IMR-90 (cell line): ENCODE measurements at regions not wholly inside any gene's neighbourhood (a gene's known extent, or its start where the extent isn't known, plus 50 kb on each side); places are given as distances from the start of the nearest gene placed in this dataset.

Source experiments
- ATAC-seq: fragments of 200-7000 bp; cut with Tn5 transposase; 2 replicates; pipeline ENCODE4 v1.9.1; 2020; ENCODE audit warnings: low read depth, mild to moderate bottlenecking, moderate library complexity
- BruUV-seq: library from RNA; stranded (reverse); fragments of 400-500 nt; replicated peaks from 2 replicates; lab custom pipeline; 2021; lab: Mats Ljungman, UMichigan
- CTCF ChIA-PET: fragments of 300-600 bp; formaldehyde crosslinking; extraction: SDS; loops from one replicate; lab custom pipeline; 2021; ENCODE audit warnings: antibody characterized with exemption; lab: Yijun Ruan, JAX
- POLR2A ChIA-PET: fragments of 300-600 bp; sonication (Branson Sonifier 250); formaldehyde crosslinking; loops from one replicate; lab custom pipeline; 2022; ENCODE audit warnings: antibody characterized with exemption; ENCODE audit not compliant: unreplicated experiment; lab: Charles Lee
- DNase-seq: peaks from one replicate; pipeline ENCODE4 v3.0.0; 2013
- H2AFZ ChIP-seq: replicated peaks from 2 replicates; pipeline ENCODE3; 2013; ENCODE audit warnings: low read length, mild to moderate bottlenecking; ENCODE audit not compliant: poor library complexity
- H2AK5ac ChIP-seq: 2 replicates; pipeline ENCODE4 v1.6.1; 2013; ENCODE audit warnings: low read depth, low read length, inconsistent platforms
- H2AK9ac ChIP-seq: replicated peaks from 2 replicates; pipeline ENCODE3; 2013; ENCODE audit warnings: mild to moderate bottlenecking, low read depth, low read length, moderate library complexity; ENCODE audit not compliant: poor library complexity
- H2BK120ac ChIP-seq: 2 replicates; pipeline ENCODE4 v1.6.1; 2013; ENCODE audit warnings: low read depth, low read length, inconsistent platforms
- H2BK15ac ChIP-seq: 3 replicates; pipeline ENCODE4 v1.6.1; 2013; ENCODE audit warnings: low read depth, low read length, inconsistent platforms
- H2BK20ac ChIP-seq: 2 replicates; pipeline ENCODE4 v1.6.1; 2013; ENCODE audit warnings: low read depth, mild to moderate bottlenecking, inconsistent platforms, low read length, moderate library complexity
- H2BK5ac ChIP-seq: 2 replicates; pipeline ENCODE4 v1.6.1; 2013; ENCODE audit warnings: mild to moderate bottlenecking, low read depth, low read length, inconsistent platforms; ENCODE audit not compliant: poor library complexity, severe bottlenecking
- H3K14ac ChIP-seq: replicated peaks from 2 replicates; pipeline ENCODE4 v1.6.1; 2013; ENCODE audit warnings: low read depth, low read length, inconsistent platforms
- H3K18ac ChIP-seq: 2 replicates; pipeline ENCODE4 v1.6.1; 2013; ENCODE audit warnings: low read depth, low read length, control low read depth
- H3K23ac ChIP-seq: 2 replicates; pipeline ENCODE4 v1.6.1; 2013; ENCODE audit warnings: low read depth, low read length, inconsistent platforms
- H3K27ac ChIP-seq: 2 replicates; pipeline ENCODE4 v1.5.1; 2013; ENCODE audit warnings: mild to moderate bottlenecking, control low read depth, low read length; ENCODE audit not compliant: insufficient read depth
- H3K27me3 ChIP-seq: 2 replicates; pipeline ENCODE4 v1.6.1; 2013; ENCODE audit warnings: low read length; ENCODE audit not compliant: control insufficient read depth, insufficient read depth
- H3K36me3 ChIP-seq: 2 replicates; pipeline ENCODE4 v1.6.1; 2013; ENCODE audit warnings: low read length, mixed read lengths; ENCODE audit not compliant: control insufficient read depth, insufficient read depth
- H3K4ac ChIP-seq: 2 replicates; pipeline ENCODE4 v1.6.1; 2013; ENCODE audit warnings: low read depth, low read length, inconsistent platforms
- H3K4me1 ChIP-seq: 2 replicates; pipeline ENCODE4 v1.6.1; 2013; ENCODE audit warnings: low read length, mixed read lengths; ENCODE audit not compliant: control insufficient read depth, insufficient read depth
- H3K4me2 ChIP-seq: 2 replicates; pipeline ENCODE4 v1.6.1; 2013; ENCODE audit warnings: low read depth, mild to moderate bottlenecking, control low read depth, low read length, moderate library complexity
- H3K4me3 ChIP-seq: 2 replicates; pipeline ENCODE4 v1.5.1; 2013; ENCODE audit warnings: low read depth, mild to moderate bottlenecking, control low read depth, low read length, moderate library complexity; ENCODE audit not compliant: insufficient read depth
- H3K56ac ChIP-seq: 2 replicates; pipeline ENCODE4 v1.6.1; 2013; ENCODE audit warnings: low read length, inconsistent platforms; ENCODE audit not compliant: insufficient read depth; ENCODE audit errors: extremely low read depth
- H3K79me1 ChIP-seq, 2 experiments: 2 replicates each; pipeline ENCODE4 v1.6.1; 2013; ENCODE audit warnings: low read length in 2 of 2, inconsistent platforms in 1 of 2, low read depth in 1 of 2
- H3K9ac ChIP-seq: 2 replicates; pipeline ENCODE4 v1.6.1; 2013; ENCODE audit warnings: low read depth, low read length, control low read depth
- H3K9me1 ChIP-seq: 2 replicates; pipeline ENCODE4 v1.6.1; 2013; ENCODE audit warnings: low read length, inconsistent platforms; ENCODE audit not compliant: insufficient read depth
- H3K9me3 ChIP-seq: 2 replicates; pipeline ENCODE4 v1.6.1; 2013; ENCODE audit warnings: low read length; ENCODE audit not compliant: control insufficient read depth, insufficient read depth
- H4K20me1 ChIP-seq: 2 replicates; pipeline ENCODE4 v1.6.1; 2013; ENCODE audit warnings: low read length, inconsistent platforms; ENCODE audit not compliant: insufficient read depth
- H4K5ac ChIP-seq: 2 replicates; pipeline ENCODE4 v1.6.1; 2013; ENCODE audit warnings: mild to moderate bottlenecking, low read depth, low read length, control low read depth
- H4K8ac ChIP-seq, 2 experiments: 2 replicates each; pipeline ENCODE4 v1.6.1; 2013; ENCODE audit warnings: low read depth in 2 of 2, low read length in 2 of 2, control low read depth in 1 of 2, inconsistent platforms in 1 of 2
- H4K91ac ChIP-seq: 2 replicates; pipeline ENCODE4 v1.6.1; 2013; ENCODE audit warnings: low read depth, low read length, inconsistent platforms; ENCODE audit not compliant: insufficient read depth
- BHLHE40 ChIP-seq: fragments of 150-350 bp; IDR thresholded peaks from 2 replicates; pipeline ENCODE4 v1.6.1; 2016; ENCODE audit warnings: mild to moderate bottlenecking, low read depth, low read length
- CEBPB ChIP-seq: IDR thresholded peaks from 2 replicates; pipeline ENCODE4 v1.6.1; 2012; ENCODE audit warnings: low read depth, low read length, improper control_type of control experiment
- CHD1 ChIP-seq: IDR thresholded peaks from 2 replicates; pipeline ENCODE4 v1.6.1; 2012; ENCODE audit warnings: low read depth, low read length, improper control_type of control experiment
- FOS ChIP-seq: fragments of 150-350 bp; IDR thresholded peaks from 2 replicates; pipeline ENCODE4 v1.6.1; 2016; ENCODE audit warnings: low read depth, low read length
- MAFK ChIP-seq: IDR thresholded peaks from 2 replicates; pipeline ENCODE4 v1.6.1; 2012; ENCODE audit warnings: low read depth, low read length, improper control_type of control experiment
- MAZ ChIP-seq: IDR thresholded peaks from 2 replicates; pipeline ENCODE4 v1.6.1; 2012; ENCODE audit warnings: low read depth, mild to moderate bottlenecking, low read length, improper control_type of control experiment, moderate library complexity, borderline replicate concordance
- MXI1 ChIP-seq: IDR thresholded peaks from 2 replicates; pipeline ENCODE4 v1.6.1; 2012; ENCODE audit warnings: low read depth, mild to moderate bottlenecking, low read length, moderate library complexity, borderline replicate concordance
- NFE2L2 ChIP-seq: fragments of 150-350 bp; IDR thresholded peaks from 2 replicates; pipeline ENCODE4 v1.6.1; 2016; ENCODE audit warnings: low read depth, mild to moderate bottlenecking, low read length
- RCOR1 ChIP-seq: IDR thresholded peaks from 2 replicates; pipeline ENCODE4 v1.6.1; 2012; ENCODE audit warnings: mild to moderate bottlenecking, low read length, improper control_type of control experiment; ENCODE audit not compliant: insufficient replicate concordance
- SMC3 ChIP-seq: fragments of 150-350 bp; IDR thresholded peaks from 2 replicates; pipeline ENCODE4 v1.6.1; 2016; ENCODE audit warnings: low read depth, mild to moderate bottlenecking, antibody characterized with exemption, low read length, moderate library complexity
- WGBS, 2 experiments: methylation state at CpG; one replicate each; pipeline versions ENCODE4 v1.1.5 to v1.1.7; 2013; ENCODE audit warnings: missing lambda C conversion rate in 2 of 2; ENCODE audit not compliant: insufficient read length in 1 of 2; ENCODE audit errors: extremely low coverage in 2 of 2; 5-methylcytosine and 5-hydroxymethylcytosine counted together
- dilution Hi-C: fragments of 300-500 bp; cut with HindIII; formaldehyde crosslinking; loops from one replicate; pipeline ENCODE4 v1.14.3; 2018; ENCODE audit warnings: low sequenced_read_pairs; ENCODE audit not compliant: unreplicated experiment
- in situ Hi-C: fragments of 300-500 bp; cut with MboI; formaldehyde crosslinking; loops from 3 replicates; pipeline ENCODE4 v1.14.3; 2019; ENCODE audit warnings: low sequenced_read_pairs, inconsistent platforms, mixed read lengths
- intact Hi-C: fragments of 100-400 bp; cut with micrococcal nuclease; formaldehyde crosslinking; loops from 2 replicates; pipeline ENCODE4 v1.10.0; 2022

- WGBS, 2 experiments: no CpG with 5 or more reads among the region's 2 CpGs
Measured at GRCh38 chr12:91793676-91794075, 352.0 kb downstream of the BTG1 start.

More at GRCh38 chr12:91793676-91794075, 352.0 kb downstream of the BTG1 start:
- H2BK5ac ChIP-seq: no peak overlapping the region
- ChIA-PET CTCF (no interaction called here), POLR2A (no interaction called here)
- no peak overlapping the region for H3K14ac ChIP-seq
- H4K91ac ChIP-seq: no peak overlapping the region
- no peak overlapping the region for H3K56ac ChIP-seq
- H2AFZ ChIP-seq: no peak overlapping the region
- DNase-seq (no peak), ATAC-seq (no peak)
- no peak overlapping the region for H3K4me3 ChIP-seq
- no peaks in the 10 kb centered on the region for H3K36me3 ChIP-seq
- H3K4ac ChIP-seq: no peak overlapping the region
- H3K9me3 ChIP-seq: no peaks in the 10 kb centered on the region
- no peaks in the 10 kb centered on the region for H4K20me1 ChIP-seq
- dilution Hi-C loops (no loop called here), in situ Hi-C loops (no loop called here), intact Hi-C loops (no loop called here)
- TF ChIP-seq BHLHE40 (no peak), CEBPB (no peak), RCOR1 (no peak), FOS (no peak), MAZ (no peak), NFE2L2 (no peak), MXI1 (no peak), MAFK (no peak), SMC3 (no peak), CHD1 (no peak)
- no peak overlapping the region for H3K18ac ChIP-seq
- H2BK15ac ChIP-seq: no peak overlapping the region
- H2BK120ac ChIP-seq: no peak overlapping the region
- H3K4me1 ChIP-seq: no peaks in the 10 kb centered on the region
- no peak overlapping the region for H2AK5ac ChIP-seq
- H3K9ac ChIP-seq: no peak overlapping the region
- H4K8ac ChIP-seq: no peak overlapping the region
- no peak overlapping the region for H3K4me2 ChIP-seq
- no peaks in the 10 kb centered on the region; the same call in 1 of the 2 replicates for H3K27me3 ChIP-seq
- H3K27ac ChIP-seq: no peak overlapping the region
- H3K9me1 ChIP-seq: no peaks in the 10 kb centered on the region
- H4K5ac ChIP-seq: no peak overlapping the region
- no peak overlapping the region for H2AK9ac ChIP-seq
- no peak overlapping the region for H3K23ac ChIP-seq
- no peak overlapping the region for H2BK20ac ChIP-seq
- no peaks in the 10 kb centered on the region for H3K79me1 ChIP-seq
- no TSS peak for BruUV-seq
